Neural progenitor cell (in vitro differentiated cells): ENCODE measurements at regions not wholly inside any gene's neighbourhood (a gene's known extent, or its start where the extent isn't known, plus 50 kb on each side); places are given as distances from the start of the nearest gene placed in this dataset.

Experiments
- DNase-seq: peaks from one replicate; pipeline ENCODE4 v3.0.0-alpha.2; 2016; ENCODE audit warnings: low spot score
- H2AFZ ChIP-seq: fragments of 200-600 bp; sonication (generic); replicated peaks from 2 replicates; pipeline ENCODE4 v1.6.1; 2016; ENCODE audit warnings: antibody characterized with exemption
- H3F3A ChIP-seq: fragments of 200-600 bp; sonication (generic); 2 replicates; pipeline ENCODE4 v1.6.1; 2016; ENCODE audit warnings: antibody characterized with exemption, low read depth
- H3K27ac ChIP-seq: fragments of 200-600 bp; sonication (generic); 2 replicates; pipeline ENCODE4 v1.5.1; 2016; ENCODE audit warnings: mild to moderate bottlenecking
- H3K27me3 ChIP-seq: fragments of 200-600 bp; sonication (generic); 2 replicates; pipeline ENCODE4 v1.6.1; 2016; ENCODE audit warnings: mild to moderate bottlenecking, moderate library complexity
- H3K36me3 ChIP-seq: fragments of 200-600 bp; sonication (generic); 2 replicates; pipeline ENCODE4 v1.5.1; 2016
- H3K4me1 ChIP-seq: fragments of 200-600 bp; sonication (generic); 2 replicates; pipeline ENCODE4 v1.6.1; 2016; ENCODE audit warnings: mixed run types
- H3K4me2 ChIP-seq: fragments of 200-600 bp; sonication (generic); 2 replicates; pipeline ENCODE4 v1.6.1; 2016
- H3K4me3 ChIP-seq: fragments of 200-600 bp; sonication (generic); 2 replicates; pipeline ENCODE4 v1.5.1; 2016
- H3K79me2 ChIP-seq: fragments of 200-600 bp; sonication (generic); 2 replicates; pipeline ENCODE4 v1.6.1; 2016; ENCODE audit warnings: low read depth
- H3K9ac ChIP-seq: fragments of 200-600 bp; sonication (generic); 2 replicates; pipeline ENCODE4 v1.6.1; 2016
- H3K9me3 ChIP-seq: fragments of 200-600 bp; sonication (generic); 2 replicates; pipeline ENCODE4 v1.5.1; 2016; ENCODE audit warnings: low read depth
- H4K20me1 ChIP-seq: fragments of 200-600 bp; sonication (generic); 2 replicates; pipeline ENCODE4 v1.6.1; 2016; ENCODE audit warnings: low read depth
- H3K27ac Mint-ChIP-seq: 3 replicates; pipeline ENCODE4 v1.8.0; 2021; ENCODE audit warnings: mixed read lengths
- H3K27me3 Mint-ChIP-seq: 2 replicates; pipeline ENCODE4 v1.8.0; 2022; ENCODE audit warnings: low read depth, mild to moderate bottlenecking, inconsistent platforms, moderate library complexity, mixed read lengths; ENCODE audit not compliant: insufficient read depth
- H3K36me3 Mint-ChIP-seq: 3 replicates; pipeline ENCODE4 v1.8.0; 2021; ENCODE audit warnings: mixed read lengths
- H3K4me1 Mint-ChIP-seq: 3 replicates; pipeline ENCODE4 v1.8.0; 2021; ENCODE audit warnings: mixed read lengths
- H3K4me3 Mint-ChIP-seq: 3 replicates; pipeline ENCODE4 v1.8.0; 2021; ENCODE audit warnings: mild to moderate bottlenecking, moderate library complexity, mixed read lengths
- H3K9me3 Mint-ChIP-seq: 3 replicates; pipeline ENCODE4 v1.8.0; 2020; ENCODE audit warnings: mixed read lengths
- CTCF ChIP-seq: fragments of 200-600 bp; sonication (generic); IDR thresholded peaks from 2 replicates; pipeline ENCODE4 v1.5.1; 2017; ENCODE audit warnings: antibody characterized with exemption, mild to moderate bottlenecking
- EZH2 ChIP-seq: fragments of 200-600 bp; sonication (generic); IDR thresholded peaks from 2 replicates; pipeline ENCODE4 v1.6.1; 2017; ENCODE audit warnings: antibody characterized with exemption, mild to moderate bottlenecking, moderate library complexity
- EZH2phosphoT487 ChIP-seq: fragments of 200-600 bp; sonication (generic); IDR thresholded peaks from 2 replicates; pipeline ENCODE4 v1.6.1; 2017; ENCODE audit warnings: antibody characterized with exemption

DNA sequence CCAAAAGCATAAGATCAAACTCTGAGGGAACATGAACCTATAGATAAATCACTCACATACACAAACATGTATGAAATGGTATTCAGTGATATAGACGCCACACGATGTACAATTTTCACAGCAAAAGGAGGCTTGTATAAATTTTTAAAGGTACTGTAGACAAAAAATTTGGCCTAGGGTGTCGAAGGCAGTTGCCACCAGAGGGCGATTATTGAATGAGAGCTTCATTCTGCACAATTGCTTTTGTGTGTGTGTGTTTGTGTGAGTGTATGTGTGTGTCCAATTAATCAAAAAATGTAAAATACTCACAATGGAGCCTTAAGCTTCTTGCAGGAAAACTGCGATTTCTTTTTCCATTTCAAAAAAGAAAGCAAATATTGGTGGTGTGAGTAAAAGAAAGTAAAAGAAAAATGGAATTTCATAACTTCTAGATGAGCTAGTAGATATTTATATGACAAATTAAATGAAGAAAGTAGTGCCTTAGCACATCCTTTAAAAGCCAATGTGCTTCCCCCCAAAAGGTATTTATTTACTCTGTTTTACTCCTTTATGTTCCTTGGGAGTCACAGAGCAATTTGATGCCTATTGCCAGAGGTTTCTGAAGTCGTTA, 800.1 kb downstream of the SATB2 start:
- Histone ChIP-seq H2AFZ (peak overlapping the region; percentile 69), H3F3A (no peaks in the 10 kb centered on the region), H3K36me3 (no peaks in the 10 kb centered on the region), H3K9me3 (no peaks in the 10 kb centered on the region), H3K4me1 (no peaks in the 10 kb centered on the region), H3K4me3 (no peak overlapping the region), H3K4me2 (no peak overlapping the region), H4K20me1 (no peaks in the 10 kb centered on the region), H3K79me2 (no peaks in the 10 kb centered on the region), H3K27ac (no peak overlapping the region), H3K27me3 (no peaks in the 10 kb centered on the region), H3K9ac (no peak overlapping the region)
- H3K4me3 Mint-ChIP-seq: no peak overlapping the region
- H3K36me3 Mint-ChIP-seq: no peaks in the 10 kb centered on the region
- H3K27me3 Mint-ChIP-seq: no peaks in the 10 kb centered on the region
- no peaks in the 10 kb centered on the region for H3K9me3 Mint-ChIP-seq
- TF ChIP-seq EZH2: no peak
- no peak for TF ChIP-seq EZH2phosphoT487
- TF ChIP-seq CTCF: peak; percentile 78
- no peak overlapping the region for H3K27ac Mint-ChIP-seq
- DNase-seq: peak; percentile 63
- no peaks in the 10 kb centered on the region for H3K4me1 Mint-ChIP-seq

GRCh38 chr2:198656869-198657268, 800.9 kb downstream of the SATB2 start:
- no peaks in the 10 kb centered on the region for H3K9me3 ChIP-seq
- H3K4me3 Mint-ChIP-seq: no peak overlapping the region
- no peak for DNase-seq
- H3K36me3 Mint-ChIP-seq: no peaks in the 10 kb centered on the region
- H3F3A ChIP-seq: no peaks in the 10 kb centered on the region
- H3K27me3 Mint-ChIP-seq: no peaks in the 10 kb centered on the region
- H3K36me3 ChIP-seq: no peaks in the 10 kb centered on the region
- H3K27me3 ChIP-seq: no peaks in the 10 kb centered on the region
- no peaks in the 10 kb centered on the region for H3K79me2 ChIP-seq
- no peaks in the 10 kb centered on the region for H3K9me3 Mint-ChIP-seq
- no peak overlapping the region for H3K27ac ChIP-seq
- H3K4me2 ChIP-seq: no peak overlapping the region
- H3K4me3 ChIP-seq: no peak overlapping the region
- H2AFZ ChIP-seq: no peak overlapping the region
- no peaks in the 10 kb centered on the region for H4K20me1 ChIP-seq
- H3K4me1 Mint-ChIP-seq: no peaks in the 10 kb centered on the region
- no peak overlapping the region for H3K27ac Mint-ChIP-seq
- H3K9ac ChIP-seq: no peak overlapping the region
- TF ChIP-seq EZH2phosphoT487: no peak
- TF ChIP-seq EZH2: no peak
- TF ChIP-seq CTCF: no peak
- H3K4me1 ChIP-seq: no peaks in the 10 kb centered on the region

- Histone ChIP-seq H3K4me2 (no peak overlapping the region), H3F3A (no peaks in the 10 kb centered on the region), H3K27me3 (no peaks in the 10 kb centered on the region), H3K79me2 (no peaks in the 10 kb centered on the region), H3K27ac (no peak overlapping the region), H3K36me3 (no peaks in the 10 kb centered on the region), H3K9ac (no peak overlapping the region), H3K9me3 (no peaks in the 10 kb centered on the region), H3K4me1 (no peaks in the 10 kb centered on the region), H3K4me3 (no peak overlapping the region), H4K20me1 (no peaks in the 10 kb centered on the region), H2AFZ (no peak overlapping the region)
- Mint-ChIP-seq H3K4me1 (no peaks in the 10 kb centered on the region), H3K27ac (no peak overlapping the region), H3K27me3 (no peaks in the 10 kb centered on the region), H3K9me3 (no peaks in the 10 kb centered on the region), H3K36me3 (no peaks in the 10 kb centered on the region), H3K4me3 (no peak overlapping the region)
- TF ChIP-seq EZH2 (no peak), CTCF (no peak), EZH2phosphoT487 (no peak)
- no peak for DNase-seq
Observed at GRCh38 chr2:198654646-198655045, 803.1 kb downstream of the SATB2 start.
